Mononuclear cell (primary cell): ENCODE measurements at regions not wholly inside any gene's neighbourhood (a gene's known extent, or its start where the extent isn't known, plus 50 kb on each side); places are given as distances from the start of the nearest gene placed in this dataset.

ENCODE experiments used
- H3K27me3 ChIP-seq: 2 replicates; pipeline ENCODE4 v1.6.0; 2011; ENCODE audit warnings: low read length, control low read depth; ENCODE audit not compliant: insufficient read depth
- H3K4me1 ChIP-seq: 2 replicates; pipeline ENCODE4 v1.5.1; 2011; ENCODE audit warnings: mild to moderate bottlenecking, low read length, control low read depth; ENCODE audit not compliant: insufficient read depth
- H3K4me3 ChIP-seq: 2 replicates; pipeline ENCODE4 v1.5.1; 2011; ENCODE audit warnings: mild to moderate bottlenecking, low read length, moderate library complexity
- H3K9me3 ChIP-seq: 2 replicates; pipeline ENCODE4 v1.5.1; 2011; ENCODE audit warnings: low read depth, mild to moderate bottlenecking, control low read depth, low read length

DNA sequence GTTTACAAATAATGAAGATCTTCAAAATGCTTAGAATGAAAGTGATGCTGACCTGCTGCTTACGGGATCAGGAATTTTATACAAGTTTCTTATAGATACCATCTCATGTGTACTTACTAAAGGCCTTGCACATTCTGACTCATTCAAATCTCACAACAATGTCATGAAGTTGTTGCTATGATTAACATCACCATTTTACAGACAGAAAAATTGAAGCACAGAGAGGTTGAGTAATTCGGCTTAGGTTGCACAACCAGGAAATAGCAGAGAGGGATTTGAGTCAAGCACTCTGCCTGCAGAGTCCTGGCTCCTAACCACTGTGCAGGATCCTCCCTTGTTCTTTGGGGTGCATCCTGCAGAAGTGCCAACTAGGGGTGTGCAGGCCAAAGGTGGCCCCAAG lies 471.9 kb downstream of the MIAT start:
- H3K4me1 ChIP-seq: peaks cover 67% of the 10 kb centered on the region

DNA sequence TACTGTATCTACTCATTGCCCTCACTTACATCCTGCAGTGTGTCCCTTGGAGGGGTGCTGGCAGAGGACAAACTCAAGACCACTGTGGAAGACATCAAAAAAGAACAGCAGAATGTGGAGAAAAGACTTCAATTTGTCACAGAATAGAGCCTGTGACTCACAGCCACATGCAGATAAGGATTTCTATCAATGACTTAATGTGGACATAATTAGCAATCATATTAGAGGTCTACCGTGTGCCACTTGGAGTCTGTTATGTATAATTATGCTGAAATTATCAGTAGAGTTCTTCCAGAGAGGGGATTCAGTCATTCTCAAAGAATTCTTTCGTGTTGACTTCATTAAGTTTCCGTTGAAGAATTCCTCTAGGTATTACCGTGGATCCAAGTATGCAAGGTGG lies 473.5 kb downstream of the MIAT start:
- H3K9me3 ChIP-seq: no peaks in the 10 kb centered on the region
- no peaks in the 10 kb centered on the region for H3K27me3 ChIP-seq
- H3K4me1 ChIP-seq: peaks cover 76% of the 10 kb centered on the region

More for the DNA sequence above, 471.9 kb downstream of the MIAT start:
- H3K27me3 ChIP-seq: no peaks in the 10 kb centered on the region
- no peak overlapping the region for H3K4me3 ChIP-seq
- H3K9me3 ChIP-seq: no peaks in the 10 kb centered on the region

DNA sequence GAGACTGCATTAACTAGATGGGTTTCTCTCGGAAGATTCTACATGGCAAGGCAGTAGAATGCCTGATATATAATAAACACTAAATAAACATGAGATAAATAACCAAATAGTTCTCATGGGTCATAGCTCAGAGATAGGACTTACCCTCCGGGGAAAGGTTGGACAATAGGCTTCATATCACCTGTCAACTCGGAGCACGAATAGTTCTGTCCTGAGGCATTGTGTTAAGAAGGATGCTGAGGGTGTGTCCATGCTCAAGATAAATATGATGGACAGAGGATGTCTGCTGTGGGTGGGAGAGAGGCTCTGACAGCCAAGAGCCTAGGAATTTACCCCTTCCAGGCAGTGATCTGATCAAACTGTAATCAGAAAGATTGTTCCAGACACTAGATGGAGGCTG lies 474.0 kb downstream of the MIAT start:
- no peak overlapping the region for H3K4me3 ChIP-seq
- H3K4me1 ChIP-seq: peaks cover 76% of the 10 kb centered on the region
- H3K27me3 ChIP-seq: no peaks in the 10 kb centered on the region
- no peaks in the 10 kb centered on the region for H3K9me3 ChIP-seq

More for the DNA sequence above, 473.5 kb downstream of the MIAT start:
- no peak overlapping the region for H3K4me3 ChIP-seq

DNA sequence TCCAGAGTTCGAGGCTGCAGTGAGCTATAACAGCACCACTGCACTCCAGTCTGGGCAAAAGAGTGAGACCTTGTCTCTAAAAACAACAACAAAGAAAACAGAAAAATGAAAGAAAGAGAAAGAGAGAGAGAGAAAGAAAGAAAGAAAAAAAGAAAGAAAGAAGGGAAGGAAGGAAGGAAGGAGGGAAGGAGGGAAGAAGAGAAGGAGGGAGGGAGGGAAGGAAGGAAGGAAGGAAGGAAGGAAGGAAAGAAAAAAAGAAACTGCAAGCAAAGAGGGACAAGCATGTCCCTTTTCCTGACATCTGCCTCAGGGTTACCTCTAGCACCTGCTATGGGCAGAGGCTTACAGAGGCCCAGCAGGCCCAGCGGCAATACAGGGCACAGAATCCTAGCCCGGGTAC lies 475.0 kb downstream of the MIAT start:
- Histone ChIP-seq H3K9me3 (no peaks in the 10 kb centered on the region), H3K4me1 (peaks cover 76% of the 10 kb centered on the region), H3K27me3 (no peaks in the 10 kb centered on the region), H3K4me3 (no peak overlapping the region)

DNA sequence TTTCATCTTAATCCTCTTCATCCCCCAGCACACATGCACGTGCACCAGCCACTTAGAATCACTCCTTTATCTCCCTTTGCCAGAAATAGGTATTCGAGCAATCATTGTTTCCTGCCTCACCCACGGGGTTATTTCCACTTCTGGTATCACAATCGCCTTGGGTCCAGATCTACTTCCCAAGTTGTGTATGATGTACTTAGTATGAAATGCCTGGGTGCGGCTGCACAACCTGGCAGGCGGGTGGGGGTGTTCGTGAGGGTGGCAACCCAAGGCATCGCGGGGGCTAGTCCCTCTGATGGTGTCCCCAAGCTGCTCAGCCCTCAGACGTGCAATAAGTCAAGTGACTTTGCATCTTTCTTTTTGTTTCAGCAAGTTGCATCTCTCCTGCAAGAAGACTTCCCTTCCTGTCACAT lies 475.6 kb downstream of the MIAT start:
- H3K27me3 ChIP-seq: no peaks in the 10 kb centered on the region
- peaks cover 71% of the 10 kb centered on the region for H3K4me1 ChIP-seq
- no peak overlapping the region for H3K4me3 ChIP-seq
- H3K9me3 ChIP-seq: no peaks in the 10 kb centered on the region

DNA sequence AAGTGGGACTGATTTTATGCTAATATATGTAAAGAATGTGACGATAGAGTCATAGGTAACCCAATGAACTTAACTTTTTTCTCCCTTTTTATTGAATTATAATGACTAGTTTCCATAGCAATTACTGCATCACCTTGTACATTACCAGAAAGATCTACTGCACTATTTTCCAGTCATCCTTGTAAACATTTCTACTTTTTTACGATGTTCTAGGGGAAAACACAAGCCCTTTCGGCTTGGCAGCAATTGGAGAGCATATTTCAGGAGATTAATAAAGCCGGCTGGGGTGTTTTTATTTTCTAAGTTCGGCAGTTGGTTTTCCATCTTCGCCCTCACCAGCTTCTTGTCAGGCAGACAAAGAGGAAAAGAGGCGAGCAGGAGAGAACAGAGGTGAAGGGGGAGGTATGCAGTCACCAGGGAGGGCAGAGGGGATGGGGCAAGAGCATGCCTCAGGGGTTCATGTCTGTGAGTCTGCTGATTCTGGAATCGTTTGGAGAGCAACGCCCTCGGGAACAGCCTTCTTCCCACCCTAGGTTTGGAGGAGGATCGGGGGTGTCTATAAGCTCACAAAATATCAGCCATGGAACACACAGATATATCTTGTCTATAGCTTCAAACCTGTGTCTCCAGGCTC lies 476.4 kb downstream of the MIAT start:
- H3K9me3 ChIP-seq: no peaks in the 10 kb centered on the region
- no peaks in the 10 kb centered on the region for H3K27me3 ChIP-seq
- H3K4me1 ChIP-seq: peaks cover 63% of the 10 kb centered on the region
- H3K4me3 ChIP-seq: no peak overlapping the region

DNA sequence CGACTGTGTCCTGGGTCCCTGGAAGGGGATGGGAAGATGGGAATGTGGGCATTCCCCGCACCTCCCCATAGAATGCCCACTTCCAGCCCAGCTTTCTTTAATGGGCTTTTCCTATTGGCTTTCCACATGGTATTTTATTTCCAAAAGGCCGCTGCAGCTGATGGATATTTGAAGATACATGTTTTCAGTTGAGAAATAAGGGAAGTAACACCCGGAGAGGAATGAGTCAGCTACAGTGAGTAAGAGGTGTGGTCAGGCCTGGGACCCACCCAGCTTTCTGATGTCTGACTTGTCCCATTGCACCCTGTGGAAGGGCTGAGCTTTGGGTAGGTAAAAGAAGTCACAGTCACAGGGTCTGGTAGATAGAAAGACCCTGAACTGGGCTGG lies 476.9 kb downstream of the MIAT start:
- H3K4me3 ChIP-seq: no peak overlapping the region
- H3K9me3 ChIP-seq: no peaks in the 10 kb centered on the region
- H3K27me3 ChIP-seq: no peaks in the 10 kb centered on the region
- peaks cover 58% of the 10 kb centered on the region for H3K4me1 ChIP-seq

DNA sequence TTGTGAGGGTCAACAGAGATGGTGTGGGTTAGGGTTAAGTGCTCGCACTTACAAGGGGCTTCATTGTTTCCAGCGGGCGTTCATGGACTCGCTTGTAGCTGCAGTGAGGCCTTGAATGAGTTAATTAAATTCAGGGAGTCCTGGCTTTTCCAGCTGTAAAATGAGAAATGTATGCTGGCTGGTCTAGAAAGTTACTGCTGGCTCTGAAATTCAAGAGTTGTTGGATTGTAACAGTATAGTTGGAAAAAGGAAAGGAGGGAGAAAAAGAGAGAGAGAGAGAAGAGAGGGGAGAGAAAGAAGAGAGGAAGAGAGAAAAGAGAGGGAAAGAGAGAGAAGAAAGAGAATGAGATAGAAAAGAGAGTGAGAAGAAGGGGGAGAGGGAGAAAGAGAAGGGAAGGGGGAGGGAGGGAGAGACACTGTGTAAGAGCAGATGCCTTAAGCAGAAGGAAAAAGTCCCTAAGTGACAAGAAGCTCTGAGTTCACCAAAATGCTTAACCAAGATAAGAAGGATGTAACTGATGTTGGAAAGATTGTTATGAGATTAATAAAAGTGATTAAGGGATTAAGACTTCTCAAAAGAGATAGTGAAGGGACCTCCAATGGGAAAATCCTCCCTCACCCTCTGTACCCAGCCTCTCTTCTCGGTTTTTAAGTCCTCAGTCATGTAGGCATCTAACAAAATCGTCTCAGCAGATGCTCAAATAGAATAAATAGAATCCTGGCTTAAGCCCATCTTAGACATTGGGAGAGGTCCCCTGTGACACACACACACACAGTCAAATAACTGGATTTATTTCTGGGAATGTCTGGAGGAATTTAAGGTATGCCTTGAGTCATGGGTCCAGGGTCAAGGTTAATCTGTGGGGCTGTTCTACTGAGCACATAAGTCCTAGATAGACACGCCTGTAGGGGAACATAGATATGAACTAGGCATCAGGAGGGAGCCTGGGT lies 477.9 kb downstream of the MIAT start:
- Histone ChIP-seq H3K4me3 (no peak overlapping the region), H3K9me3 (no peaks in the 10 kb centered on the region), H3K27me3 (no peaks in the 10 kb centered on the region), H3K4me1 (peaks cover 48% of the 10 kb centered on the region)

DNA sequence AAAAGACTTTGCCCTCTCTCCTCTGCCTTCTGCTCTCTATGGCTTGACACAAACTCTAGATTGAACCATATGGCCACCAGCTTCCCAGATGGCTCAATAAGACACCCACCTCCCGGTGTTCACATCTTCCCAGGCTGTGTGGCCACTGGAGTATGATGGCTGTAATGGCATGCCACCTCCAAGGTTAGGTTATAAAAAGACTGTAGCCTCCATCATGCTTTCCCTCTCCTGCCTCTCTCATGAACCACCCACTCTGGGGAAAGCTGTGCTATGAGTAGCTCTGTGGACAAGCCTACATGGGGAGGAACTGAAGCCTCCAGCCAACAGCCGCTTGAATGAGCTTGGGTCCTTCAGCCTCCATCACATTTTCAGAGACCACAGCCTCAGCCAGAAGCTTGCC lies 479.2 kb downstream of the MIAT start:
- no peak overlapping the region for H3K4me3 ChIP-seq
- H3K9me3 ChIP-seq: no peaks in the 10 kb centered on the region
- no peaks in the 10 kb centered on the region for H3K27me3 ChIP-seq
- H3K4me1 ChIP-seq: peaks cover 40% of the 10 kb centered on the region

DNA sequence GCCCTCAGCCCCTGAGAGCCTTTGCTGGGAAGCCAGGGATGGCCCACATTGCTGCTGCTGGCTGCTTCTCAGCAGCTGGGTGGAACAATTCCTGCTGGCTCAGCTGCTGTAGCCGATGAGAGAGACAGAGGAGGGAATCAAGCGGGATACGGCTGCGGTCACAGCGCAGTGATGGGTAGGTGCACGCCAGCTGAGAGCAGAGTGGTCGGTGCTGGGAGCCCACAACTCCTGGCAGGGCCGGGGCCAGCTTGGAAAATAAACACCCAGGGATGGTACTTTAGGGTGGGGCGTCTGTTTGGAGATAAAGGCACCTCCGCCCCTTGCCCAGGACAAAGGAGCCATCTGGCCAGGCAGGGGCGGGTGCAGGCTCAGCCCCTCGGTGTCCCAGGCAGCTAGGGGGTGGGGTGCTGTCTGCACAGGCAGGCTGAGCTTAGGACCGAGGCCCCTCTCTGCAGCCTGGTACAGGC lies 480.5 kb downstream of the MIAT start:
- H3K4me1 ChIP-seq: peaks cover 27% of the 10 kb centered on the region
- H3K4me3 ChIP-seq: no peak overlapping the region
- H3K9me3 ChIP-seq: no peaks in the 10 kb centered on the region
- H3K27me3 ChIP-seq: no peaks in the 10 kb centered on the region

DNA sequence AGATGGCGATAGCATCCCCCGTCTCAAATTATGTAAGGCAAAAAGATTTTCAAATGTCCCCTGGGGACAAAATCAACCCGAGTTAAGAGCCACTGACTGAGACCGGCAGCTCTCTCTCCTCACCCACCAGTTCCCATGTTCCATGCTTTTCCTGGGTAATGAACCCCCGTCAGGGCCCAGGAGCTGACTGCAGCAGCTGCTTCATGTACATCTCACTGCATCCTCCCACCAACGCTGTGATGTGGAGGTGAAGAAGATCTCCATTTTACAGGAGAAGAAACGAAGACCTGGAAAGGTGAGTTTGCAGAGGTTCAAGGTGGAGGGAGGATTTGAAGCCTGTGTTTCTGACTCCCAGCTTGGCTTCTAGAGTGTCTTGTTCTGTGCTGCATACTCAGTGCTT lies 481.1 kb downstream of the MIAT start:
- Histone ChIP-seq H3K27me3 (no peaks in the 10 kb centered on the region), H3K4me1 (peaks cover 21% of the 10 kb centered on the region), H3K9me3 (no peaks in the 10 kb centered on the region), H3K4me3 (no peak overlapping the region)

DNA sequence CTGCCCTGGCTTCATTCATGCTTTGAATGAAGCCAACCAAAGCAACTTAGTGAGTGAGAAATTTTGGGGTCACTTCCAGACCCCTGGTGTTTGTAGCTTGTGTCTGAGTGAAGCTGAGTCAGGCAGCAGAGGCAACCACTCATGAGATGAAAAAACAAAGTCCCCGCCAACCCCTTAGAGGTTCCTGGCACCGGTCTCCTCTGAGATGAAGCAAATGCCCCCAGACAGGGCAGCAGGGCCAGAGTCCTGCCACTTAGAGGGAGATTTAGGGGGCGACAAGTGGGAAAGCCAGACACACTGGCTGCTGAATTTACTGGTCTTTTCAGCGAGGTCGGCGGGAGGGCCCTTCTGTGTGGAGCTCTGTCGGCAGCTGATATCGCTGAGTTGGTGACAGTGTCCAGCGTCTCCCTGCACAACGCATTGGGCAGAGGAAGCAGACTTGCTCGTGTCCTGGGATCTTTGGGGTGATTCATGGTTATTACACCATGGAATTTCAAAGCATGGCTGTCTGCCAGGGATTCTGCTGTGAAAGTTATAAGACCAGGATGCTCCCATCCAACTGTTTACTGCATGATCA lies 482.6 kb downstream of the MIAT start:
- Histone ChIP-seq H3K4me3 (no peak overlapping the region), H3K27me3 (no peaks in the 10 kb centered on the region), H3K9me3 (no peaks in the 10 kb centered on the region), H3K4me1 (peaks cover 6% of the 10 kb centered on the region)

DNA sequence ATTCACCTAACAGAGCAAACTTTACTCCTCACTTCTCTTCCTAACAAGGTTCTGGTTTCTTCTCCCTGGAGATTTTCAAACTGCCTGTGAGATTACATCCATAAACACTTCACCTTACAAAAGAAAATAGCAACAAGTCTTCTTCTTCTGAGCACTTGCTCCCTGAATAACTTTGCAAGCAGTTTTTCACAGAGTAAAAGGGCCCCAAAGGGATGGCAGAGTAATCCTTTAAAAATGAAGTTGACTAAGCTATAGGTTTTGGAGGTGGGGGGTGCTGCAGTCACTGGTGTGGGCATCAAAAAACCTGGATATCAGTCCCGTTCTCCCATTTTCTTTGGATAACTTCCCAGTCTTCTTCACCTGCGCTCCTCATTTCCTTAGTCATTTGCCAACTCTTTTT lies 484.9 kb downstream of the MIAT start:
- Histone ChIP-seq H3K9me3 (no peaks in the 10 kb centered on the region), H3K27me3 (no peaks in the 10 kb centered on the region), H3K4me1 (no peaks in the 10 kb centered on the region), H3K4me3 (no peak overlapping the region)

DNA sequence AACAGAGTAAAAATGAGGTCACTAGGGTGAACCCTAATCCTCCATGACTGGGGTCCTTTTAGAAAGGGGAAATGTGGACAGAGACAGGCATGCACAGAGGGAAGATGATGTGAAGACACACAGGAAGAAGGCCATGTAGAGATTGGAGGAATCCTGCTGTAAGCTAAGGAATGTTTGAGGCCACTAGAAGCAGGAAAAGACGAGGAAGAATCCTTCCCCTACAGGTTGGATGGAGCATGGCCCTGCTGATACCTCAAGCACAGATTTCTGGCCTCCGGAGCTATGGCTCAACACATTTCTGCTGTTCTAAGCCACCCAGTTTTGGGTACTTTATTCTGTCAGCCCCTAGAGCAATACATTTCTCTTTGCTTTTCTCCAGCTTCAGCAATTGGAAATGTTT lies 486.9 kb downstream of the MIAT start:
- Histone ChIP-seq H3K27me3 (no peaks in the 10 kb centered on the region), H3K9me3 (no peaks in the 10 kb centered on the region), H3K4me1 (no peaks in the 10 kb centered on the region), H3K4me3 (no peak overlapping the region)

DNA sequence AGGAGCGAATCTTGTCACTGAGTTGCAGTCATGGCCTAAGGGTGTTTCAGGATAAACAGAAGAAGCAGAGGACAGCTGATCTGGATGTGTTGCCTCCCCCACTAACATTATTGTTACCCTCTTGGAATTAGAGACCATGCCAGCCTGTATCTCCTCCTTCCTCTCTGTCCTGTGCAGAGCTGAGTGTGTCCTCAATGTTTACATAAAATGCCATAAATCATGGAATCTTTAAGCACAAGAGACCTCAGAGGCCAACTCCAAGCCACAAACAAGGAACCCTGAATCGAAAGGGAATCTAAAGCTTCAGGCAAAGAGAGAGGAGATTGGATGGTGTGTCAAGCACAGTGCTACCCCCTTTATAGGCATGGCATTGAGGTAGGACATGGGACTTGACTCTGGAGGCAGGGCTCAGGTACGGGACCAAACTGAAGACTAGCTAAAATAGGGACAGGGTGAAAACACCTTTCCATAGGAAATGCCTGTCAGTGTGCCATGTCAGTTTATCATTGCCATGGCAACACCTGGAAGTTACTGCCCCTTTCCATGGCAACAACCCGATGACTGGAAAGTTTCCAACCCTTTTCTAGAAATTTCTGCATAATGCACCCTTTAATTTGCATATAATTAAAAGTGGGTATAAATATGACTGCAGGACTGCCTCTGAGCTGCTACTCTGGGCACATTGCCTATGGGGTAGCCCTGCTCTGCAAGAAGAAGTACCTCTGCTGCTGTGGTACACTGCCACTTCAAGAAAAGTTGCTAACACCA lies 489.7 kb downstream of the MIAT start:
- Histone ChIP-seq H3K9me3 (no peaks in the 10 kb centered on the region), H3K27me3 (no peaks in the 10 kb centered on the region), H3K4me3 (no peak overlapping the region), H3K4me1 (peaks cover 17% of the 10 kb centered on the region)
